Thyroid gland (tissue), 4 donors: ENCODE measurements at regions not wholly inside any gene's neighbourhood (a gene's known extent, or its start where the extent isn't known, plus 50 kb on each side); places are given as distances from the start of the nearest gene placed in this dataset.

Experiments used
- CTCF ChIP-seq, 6 experiments: fragments of 200-600 bp in 3 of 6; fragments of 450-650 bp in 3 of 6; sonication (generic) in 3 of 6; IDR thresholded peaks; one replicate each; pipeline ENCODE4 v1.5.1; 2016 to 2019; ENCODE audit warnings: antibody characterized with exemption in 6 of 6, mild to moderate bottlenecking in 2 of 6, inconsistent platforms in 1 of 6, moderate library complexity in 1 of 6
- POLR2A ChIP-seq, 2 donors: fragments of 450-650 bp; IDR thresholded peaks; one replicate each; pipeline ENCODE4 v1.6.1; 2017; ENCODE audit warnings: antibody characterized with exemption in 2 of 2, mild to moderate bottlenecking in 2 of 2, moderate library complexity in 1 of 2

GRCh38 chr10:90192825-90193224, 491.4 kb downstream of the KIF20B start:
- TF ChIP-seq CTCF (IDR thresholded peaks at IDR 0.05) (no peak), POLR2A (IDR thresholded peaks at IDR 0.05) (no peak)
